ENCODE measurements at regions not wholly inside any gene's neighbourhood (a gene's known extent, or its start where the extent isn't known, plus 50 kb on each side); places are given as distances from the start of the nearest gene placed in this dataset.

- TF ChIP-seq, protein P1, sequence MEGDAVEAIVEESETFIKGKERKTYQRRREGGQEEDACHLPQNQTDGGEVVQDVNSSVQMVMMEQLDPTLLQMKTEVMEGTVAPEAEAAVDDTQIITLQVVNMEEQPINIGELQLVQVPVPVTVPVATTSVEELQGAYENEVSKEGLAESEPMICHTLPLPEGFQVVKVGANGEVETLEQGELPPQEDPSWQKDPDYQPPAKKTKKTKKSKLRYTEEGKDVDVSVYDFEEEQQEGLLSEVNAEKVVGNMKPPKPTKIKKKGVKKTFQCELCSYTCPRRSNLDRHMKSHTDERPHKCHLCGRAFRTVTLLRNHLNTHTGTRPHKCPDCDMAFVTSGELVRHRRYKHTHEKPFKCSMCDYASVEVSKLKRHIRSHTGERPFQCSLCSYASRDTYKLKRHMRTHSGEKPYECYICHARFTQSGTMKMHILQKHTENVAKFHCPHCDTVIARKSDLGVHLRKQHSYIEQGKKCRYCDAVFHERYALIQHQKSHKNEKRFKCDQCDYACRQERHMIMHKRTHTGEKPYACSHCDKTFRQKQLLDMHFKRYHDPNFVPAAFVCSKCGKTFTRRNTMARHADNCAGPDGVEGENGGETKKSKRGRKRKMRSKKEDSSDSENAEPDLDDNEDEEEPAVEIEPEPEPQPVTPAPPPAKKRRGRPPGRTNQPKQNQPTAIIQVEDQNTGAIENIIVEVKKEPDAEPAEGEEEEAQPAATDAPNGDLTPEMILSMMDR (IDR thresholded peaks at IDR 0.05; ENCODE audit: poor library complexity), result no peak
- TF ChIP-seq EZH2 (IDR thresholded peaks at IDR 0.05; ENCODE audit: borderline replicate concordance), result no peak
Observed at GRCh38 chr16:51869176-51869575, 677.8 kb downstream of the TOX3 start.
